ENCODE measurements at regions not wholly inside any gene's neighbourhood (a gene's known extent, or its start where the extent isn't known, plus 50 kb on each side); places are given as distances from the start of the nearest gene placed in this dataset.

DNA sequence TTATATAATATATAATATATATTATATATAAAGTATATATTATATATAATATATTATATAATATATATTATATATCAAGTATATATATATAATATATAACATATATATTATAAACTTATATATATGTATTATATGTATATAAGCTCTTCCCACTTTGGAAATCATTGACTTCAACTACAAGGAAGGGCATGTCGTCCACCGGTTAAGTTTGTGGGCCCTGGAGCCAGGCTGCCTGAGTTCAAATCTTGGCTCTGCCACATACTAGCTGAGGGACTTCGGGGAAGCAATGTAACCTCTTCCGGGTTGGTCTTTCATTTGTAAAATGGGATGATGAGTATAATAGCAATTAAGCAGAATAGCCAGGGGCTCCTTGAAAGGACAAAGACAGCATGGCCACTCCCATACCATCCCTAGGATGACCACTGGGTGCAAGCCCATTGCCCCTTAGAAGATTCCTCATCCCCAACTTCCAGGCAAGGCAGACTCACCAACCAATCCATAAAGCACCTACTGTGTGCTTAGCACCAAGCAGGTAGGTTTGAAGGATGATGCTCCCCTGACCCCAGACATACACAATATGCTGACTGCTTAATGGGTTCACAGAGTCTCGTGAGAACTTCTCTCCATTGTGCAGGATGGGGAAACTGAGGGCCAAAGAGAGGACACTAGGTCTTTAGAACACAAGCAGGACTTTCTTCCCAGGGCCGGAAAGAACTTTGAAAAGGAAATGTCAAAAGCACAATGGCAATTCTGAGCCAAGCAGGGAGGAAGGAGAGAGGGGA lies 163.2 kb downstream of the MRPL14 start:
- TF ChIP-seq, protein P1, sequence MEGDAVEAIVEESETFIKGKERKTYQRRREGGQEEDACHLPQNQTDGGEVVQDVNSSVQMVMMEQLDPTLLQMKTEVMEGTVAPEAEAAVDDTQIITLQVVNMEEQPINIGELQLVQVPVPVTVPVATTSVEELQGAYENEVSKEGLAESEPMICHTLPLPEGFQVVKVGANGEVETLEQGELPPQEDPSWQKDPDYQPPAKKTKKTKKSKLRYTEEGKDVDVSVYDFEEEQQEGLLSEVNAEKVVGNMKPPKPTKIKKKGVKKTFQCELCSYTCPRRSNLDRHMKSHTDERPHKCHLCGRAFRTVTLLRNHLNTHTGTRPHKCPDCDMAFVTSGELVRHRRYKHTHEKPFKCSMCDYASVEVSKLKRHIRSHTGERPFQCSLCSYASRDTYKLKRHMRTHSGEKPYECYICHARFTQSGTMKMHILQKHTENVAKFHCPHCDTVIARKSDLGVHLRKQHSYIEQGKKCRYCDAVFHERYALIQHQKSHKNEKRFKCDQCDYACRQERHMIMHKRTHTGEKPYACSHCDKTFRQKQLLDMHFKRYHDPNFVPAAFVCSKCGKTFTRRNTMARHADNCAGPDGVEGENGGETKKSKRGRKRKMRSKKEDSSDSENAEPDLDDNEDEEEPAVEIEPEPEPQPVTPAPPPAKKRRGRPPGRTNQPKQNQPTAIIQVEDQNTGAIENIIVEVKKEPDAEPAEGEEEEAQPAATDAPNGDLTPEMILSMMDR (IDR thresholded peaks at IDR 0.05; ENCODE audit: poor library complexity), result no peak
- no peak for TF ChIP-seq EZH2 (IDR thresholded peaks at IDR 0.05; ENCODE audit: borderline replicate concordance)
- TF ChIP-seq EZH2phosphoT487 (IDR thresholded peaks at IDR 0.05; ENCODE audit: low read depth, severe bottlenecking, unreplicated experiment), result no peak
- no peaks in the 10 kb centered on the region for H3K9me2 ChIP-seq (replicated peaks; ENCODE audit: insufficient read depth)
- H3K36me3 ChIP-seq (replicated peaks; ENCODE audit: insufficient read depth, low read depth), result no peaks in the 10 kb centered on the region
- no peak overlapping the region for H3K4me3 ChIP-seq
- WGBS (ENCODE audit: low lambda C conversion rate, missing lambda C conversion rate), result 90% methylated on average over 6 of the region's 6 CpGs
- no peaks in the 10 kb centered on the region for H3K4me1 ChIP-seq (ENCODE audit: insufficient read depth)
- H3K27ac ChIP-seq, result no peak overlapping the region
- no peak overlapping the region for H3K4me2 ChIP-seq
- no peaks in the 10 kb centered on the region for H3K9me3 ChIP-seq (ENCODE audit: low read depth)
- no peaks in the 10 kb centered on the region for H3K27me3 ChIP-seq
- no peak for DNase-seq (ENCODE audit: low spot score)
- no peaks in the 10 kb centered on the region for H3K79me2 ChIP-seq
- H2AFZ ChIP-seq, result no peak overlapping the region
- H4K20me1 ChIP-seq (ENCODE audit: insufficient read depth, poor library complexity, severe bottlenecking), result no peaks in the 10 kb centered on the region

GRCh38 chr6:43963203-43963602 lies 164.0 kb downstream of the MRPL14 start:
- H3K4me1 ChIP-seq (ENCODE audit: insufficient read depth), result no peaks in the 10 kb centered on the region
- H3K4me3 ChIP-seq, result no peak overlapping the region
- no peaks in the 10 kb centered on the region for H3K9me2 ChIP-seq (replicated peaks; ENCODE audit: insufficient read depth)
- H3K79me2 ChIP-seq, result no peaks in the 10 kb centered on the region
- no peaks in the 10 kb centered on the region for H3K27me3 ChIP-seq
- TF ChIP-seq, protein P1 (IDR thresholded peaks at IDR 0.05; ENCODE audit: poor library complexity), result no peak
- no peak for TF ChIP-seq EZH2 (IDR thresholded peaks at IDR 0.05; ENCODE audit: borderline replicate concordance)
- TF ChIP-seq EZH2phosphoT487 (IDR thresholded peaks at IDR 0.05; ENCODE audit: low read depth, severe bottlenecking, unreplicated experiment), result no peak
- no peaks in the 10 kb centered on the region for H3K9me3 ChIP-seq (ENCODE audit: low read depth)
- no peak for DNase-seq (ENCODE audit: low spot score)
- H3K27ac ChIP-seq, result no peak overlapping the region
- H2AFZ ChIP-seq, result no peak overlapping the region
- no peaks in the 10 kb centered on the region for H4K20me1 ChIP-seq (ENCODE audit: insufficient read depth, poor library complexity, severe bottlenecking)
- 100% methylated on average over 1 of the region's 1 CpG for WGBS (ENCODE audit: low lambda C conversion rate, missing lambda C conversion rate)
- H3K36me3 ChIP-seq (replicated peaks; ENCODE audit: insufficient read depth, low read depth), result no peaks in the 10 kb centered on the region
- H3K4me2 ChIP-seq, result no peak overlapping the region

DNA sequence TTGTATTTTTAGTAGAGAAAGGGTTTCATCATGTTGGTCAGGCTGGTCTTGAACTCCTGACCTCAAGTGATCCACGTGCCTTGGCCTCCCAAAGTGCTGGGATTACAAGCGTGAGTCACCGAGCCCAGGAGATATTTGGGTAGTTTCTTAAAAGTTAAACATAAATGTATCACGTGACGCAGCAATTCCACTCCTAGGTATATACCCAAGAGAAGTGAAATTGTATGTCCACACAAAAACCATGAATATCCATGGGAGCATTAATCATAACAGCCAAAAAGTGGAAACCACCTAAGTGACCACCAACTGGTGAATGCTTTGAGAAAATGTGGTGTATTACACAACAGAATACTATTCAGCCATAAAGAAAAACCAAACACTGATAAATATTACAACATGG lies 164.8 kb downstream of the MRPL14 start:
- H3K79me2 ChIP-seq, result no peaks in the 10 kb centered on the region
- TF ChIP-seq, protein P1 (IDR thresholded peaks at IDR 0.05; ENCODE audit: poor library complexity), result no peak
- TF ChIP-seq EZH2 (IDR thresholded peaks at IDR 0.05; ENCODE audit: borderline replicate concordance) (no peak), EZH2phosphoT487 (IDR thresholded peaks at IDR 0.05; ENCODE audit: low read depth, severe bottlenecking, unreplicated experiment) (no peak)
- no peak overlapping the region for H3K4me2 ChIP-seq
- no peaks in the 10 kb centered on the region for H3K9me2 ChIP-seq (replicated peaks; ENCODE audit: insufficient read depth)
- WGBS (ENCODE audit: low lambda C conversion rate, missing lambda C conversion rate), result 91% methylated on average over 5 of the region's 5 CpGs
- no peak overlapping the region for H2AFZ ChIP-seq
- no peaks in the 10 kb centered on the region for H3K36me3 ChIP-seq (replicated peaks; ENCODE audit: insufficient read depth, low read depth)
- H3K4me3 ChIP-seq, result no peak overlapping the region
- H3K27me3 ChIP-seq, result no peaks in the 10 kb centered on the region
- H4K20me1 ChIP-seq (ENCODE audit: insufficient read depth, poor library complexity, severe bottlenecking), result no peaks in the 10 kb centered on the region
- H3K27ac ChIP-seq, result no peak overlapping the region
- H3K9me3 ChIP-seq (ENCODE audit: low read depth), result no peaks in the 10 kb centered on the region
- H3K4me1 ChIP-seq (ENCODE audit: insufficient read depth), result no peaks in the 10 kb centered on the region
- no peak for DNase-seq (ENCODE audit: low spot score)

Measured in hepatocyte (in vitro differentiated cells).